ENCODE measurements at regions not wholly inside any gene's neighbourhood (a gene's known extent, or its start where the extent isn't known, plus 50 kb on each side); places are given as distances from the start of the nearest gene placed in this dataset.

DNA sequence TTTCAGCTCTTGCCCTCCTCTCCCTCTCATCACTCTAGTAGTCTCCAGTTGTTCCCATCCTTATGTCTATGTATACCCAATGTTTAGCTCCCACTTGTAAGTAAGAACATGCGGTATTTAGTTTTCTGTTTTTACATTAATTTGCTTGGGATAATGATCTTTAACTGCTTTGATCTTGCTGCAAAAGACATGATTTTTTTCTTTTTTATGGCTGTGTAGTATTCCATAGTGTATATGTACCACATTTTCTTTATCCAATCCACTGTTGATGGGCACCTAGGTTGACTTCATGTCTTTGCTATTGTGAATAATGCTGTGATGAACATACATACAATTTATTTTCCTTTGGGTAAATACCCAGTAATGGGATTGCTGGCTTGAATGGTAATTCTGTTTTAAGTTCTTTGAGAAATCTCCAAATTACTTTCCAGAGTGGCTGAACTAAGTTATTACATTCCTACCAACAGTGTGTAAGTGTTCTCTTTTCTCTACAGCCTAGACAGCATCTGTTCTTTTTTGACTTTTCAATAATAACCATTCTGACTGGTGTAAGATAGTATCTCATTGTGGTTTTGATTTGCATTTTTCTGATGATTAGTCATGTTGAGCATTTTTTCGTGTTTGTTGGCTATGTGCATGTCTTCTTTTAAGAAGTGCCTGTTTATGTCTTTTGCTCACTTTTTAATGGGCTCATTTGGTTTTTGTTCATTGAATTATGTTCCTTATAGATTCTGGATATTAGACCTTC, 179.6 kb upstream of the SLC39A10 start:
- TF ChIP-seq EGR1 (IDR thresholded peaks at IDR 0.05; ENCODE audit: borderline replicate concordance in 1 of 2, low read depth in 2 of 2, low read length in 2 of 2), result no peak
- TF ChIP-seq EP300 (IDR thresholded peaks at IDR 0.05; ENCODE audit: borderline replicate concordance in 1 of 2, control insufficient read depth in 1 of 2, low read depth in 2 of 2, low read length in 2 of 2), result no peak
- TF ChIP-seq, protein P1, sequence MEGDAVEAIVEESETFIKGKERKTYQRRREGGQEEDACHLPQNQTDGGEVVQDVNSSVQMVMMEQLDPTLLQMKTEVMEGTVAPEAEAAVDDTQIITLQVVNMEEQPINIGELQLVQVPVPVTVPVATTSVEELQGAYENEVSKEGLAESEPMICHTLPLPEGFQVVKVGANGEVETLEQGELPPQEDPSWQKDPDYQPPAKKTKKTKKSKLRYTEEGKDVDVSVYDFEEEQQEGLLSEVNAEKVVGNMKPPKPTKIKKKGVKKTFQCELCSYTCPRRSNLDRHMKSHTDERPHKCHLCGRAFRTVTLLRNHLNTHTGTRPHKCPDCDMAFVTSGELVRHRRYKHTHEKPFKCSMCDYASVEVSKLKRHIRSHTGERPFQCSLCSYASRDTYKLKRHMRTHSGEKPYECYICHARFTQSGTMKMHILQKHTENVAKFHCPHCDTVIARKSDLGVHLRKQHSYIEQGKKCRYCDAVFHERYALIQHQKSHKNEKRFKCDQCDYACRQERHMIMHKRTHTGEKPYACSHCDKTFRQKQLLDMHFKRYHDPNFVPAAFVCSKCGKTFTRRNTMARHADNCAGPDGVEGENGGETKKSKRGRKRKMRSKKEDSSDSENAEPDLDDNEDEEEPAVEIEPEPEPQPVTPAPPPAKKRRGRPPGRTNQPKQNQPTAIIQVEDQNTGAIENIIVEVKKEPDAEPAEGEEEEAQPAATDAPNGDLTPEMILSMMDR (IDR thresholded peaks at IDR 0.05 in 2 of 3, conservative IDR thresholded peaks at IDR 0.05 in 1 of 3; ENCODE audit: control insufficient read depth in 2 of 3, extremely low read depth in 1 of 3, insufficient read depth in 1 of 3, low read depth in 3 of 3, low read length in 3 of 3), result no peak
- TF ChIP-seq POLR2AphosphoS2 (IDR thresholded peaks at IDR 0.05; ENCODE audit: low read depth, low read length), result no peak
- TF ChIP-seq ZSCAN29 (IDR thresholded peaks at IDR 0.05), result no peak
- TF ChIP-seq CBFB (IDR thresholded peaks at IDR 0.05; ENCODE audit: low read depth), result no peak
- TF ChIP-seq ETV6 (conservative IDR thresholded peaks at IDR 0.05 in 1 of 2, IDR thresholded peaks at IDR 0.05 in 1 of 2; ENCODE audit: borderline replicate concordance in 1 of 2, low read depth in 1 of 2), result no peak

Data from GM12878 (cell line).